Bronchial epithelial cell (primary cell): ENCODE measurements at regions not wholly inside any gene's neighbourhood (a gene's known extent, or its start where the extent isn't known, plus 50 kb on each side); places are given as distances from the start of the nearest gene placed in this dataset.

Experiments used
- DNase-seq: peaks from one replicate; pipeline ENCODE4 v3.0.0-alpha.2; 2010; ENCODE audit warnings: low read depth
- FAIRE-seq: peaks from 2 replicates; lab custom pipeline; 2011; peaks lifted over from hg19 to GRCh38; lab: Jason Lieb, UNC
- H3K27me3 ChIP-seq: 2 replicates; pipeline ENCODE4 v1.5.1; 2011; ENCODE audit warnings: low read length; ENCODE audit not compliant: control insufficient read depth, insufficient read depth
- H3K36me3 ChIP-seq: 2 replicates; pipeline ENCODE4 v1.5.1; 2011; ENCODE audit warnings: low read length; ENCODE audit not compliant: control insufficient read depth, insufficient read depth
- H3K4me3 ChIP-seq: 2 replicates; pipeline ENCODE4 v1.5.1; 2011; ENCODE audit warnings: mild to moderate bottlenecking, low read depth, low read length, control low read depth
- CTCF ChIP-seq: IDR thresholded peaks from 2 replicates; pipeline ENCODE4 v1.5.1; 2011; ENCODE audit warnings: mild to moderate bottlenecking, moderate library complexity, low read length, control low read depth, inconsistent platforms; ENCODE audit not compliant: insufficient read depth, severe bottlenecking

DNA sequence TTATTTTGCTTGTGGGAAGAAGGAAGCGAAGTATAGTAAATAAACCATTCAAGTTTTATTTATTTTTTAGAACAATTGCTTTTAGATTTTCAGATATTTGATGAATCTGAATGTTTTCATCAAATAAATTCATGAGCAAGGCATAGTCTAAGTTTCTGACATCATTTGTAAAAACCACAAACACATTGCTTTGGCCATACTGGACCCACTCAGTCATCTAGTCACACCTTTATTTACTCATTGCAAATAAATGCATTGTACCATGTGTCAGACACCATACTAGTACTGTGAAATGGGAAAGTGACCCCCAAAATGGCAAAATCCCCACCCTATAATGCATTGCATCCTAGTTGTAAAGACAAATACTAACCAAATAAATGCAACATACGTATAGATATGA is 449.1 kb upstream of the SMIM31 start:
- FAIRE-seq = no peak
- peak; percentile 82 for DNase-seq
- TF ChIP-seq CTCF = no peak
- no peaks in the 10 kb centered on the region for H3K36me3 ChIP-seq
- H3K27me3 ChIP-seq = no peaks in the 10 kb centered on the region
- H3K4me3 ChIP-seq = no peak overlapping the region

GRCh38 chr4:164307262-164307661 is 446.7 kb upstream of the SMIM31 start:
- no peak overlapping the region for H3K4me3 ChIP-seq
- DNase-seq (no peak), FAIRE-seq (no peak)
- TF ChIP-seq CTCF = no peak
- H3K27me3 ChIP-seq = no peaks in the 10 kb centered on the region
- no peaks in the 10 kb centered on the region for H3K36me3 ChIP-seq

DNA sequence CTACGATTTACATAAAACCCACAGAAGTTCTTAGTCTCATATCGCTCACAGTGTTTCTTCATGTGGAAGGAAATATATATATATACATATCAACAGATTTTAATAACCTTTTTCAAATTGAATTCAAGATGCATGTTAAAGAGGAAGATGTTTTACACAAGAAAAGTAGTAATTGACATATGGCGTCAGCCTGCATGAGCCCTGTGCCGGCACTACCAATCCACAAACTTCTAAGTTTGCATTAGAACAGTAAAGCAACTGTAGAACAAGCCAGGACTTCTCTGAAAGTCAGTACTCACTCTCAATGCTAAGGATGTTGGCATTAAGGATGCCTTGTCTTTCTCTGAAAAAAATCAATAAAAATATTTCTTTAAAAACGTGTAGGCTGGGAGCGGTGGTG is 441.3 kb upstream of the SMIM31 start:
- no peak for TF ChIP-seq CTCF
- no peak overlapping the region for H3K4me3 ChIP-seq
- H3K36me3 ChIP-seq = no peaks in the 10 kb centered on the region
- no peaks in the 10 kb centered on the region for H3K27me3 ChIP-seq
- no peak for DNase-seq
- no peak for FAIRE-seq

DNA sequence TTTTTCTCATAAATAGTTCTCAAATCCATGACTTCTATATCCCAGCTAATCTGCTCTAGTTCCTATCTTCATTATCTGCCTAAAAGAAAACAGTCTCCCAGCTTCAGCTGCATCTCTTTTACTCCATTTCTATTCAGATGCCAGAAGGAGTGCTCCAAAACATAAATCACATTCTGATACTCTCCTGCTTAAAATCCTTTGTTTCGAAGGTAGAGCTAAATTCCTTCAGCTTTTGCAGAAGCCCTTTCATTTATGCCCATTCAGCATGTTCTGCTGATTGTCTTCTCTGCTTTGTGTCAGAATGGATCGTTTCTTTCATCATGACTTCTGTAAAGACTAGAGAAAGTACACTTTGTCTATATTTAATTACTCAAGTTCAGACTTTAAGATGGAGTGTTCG is 440.1 kb upstream of the SMIM31 start:
- Histone ChIP-seq H3K27me3 (no peaks in the 10 kb centered on the region), H3K4me3 (no peak overlapping the region), H3K36me3 (no peaks in the 10 kb centered on the region)
- no peak for FAIRE-seq
- no peak for TF ChIP-seq CTCF
- DNase-seq = no peak

- H3K4me3 ChIP-seq = no peak overlapping the region
- no peaks in the 10 kb centered on the region for H3K36me3 ChIP-seq
- no peak for TF ChIP-seq CTCF
- DNase-seq (no peak), FAIRE-seq (no peak)
- H3K27me3 ChIP-seq = no peaks in the 10 kb centered on the region
These were observed 435.6 kb upstream of the SMIM31 start for GRCh38 chr4:164318350-164318749.

GRCh38 chr4:164319688-164320087 is 434.2 kb upstream of the SMIM31 start:
- no peaks in the 10 kb centered on the region for H3K36me3 ChIP-seq
- H3K27me3 ChIP-seq = no peaks in the 10 kb centered on the region
- no peak for FAIRE-seq
- no peak for TF ChIP-seq CTCF
- no peak for DNase-seq
- no peak overlapping the region for H3K4me3 ChIP-seq
